MM.1S (cell line): ENCODE measurements at regions not wholly inside any gene's neighbourhood (a gene's known extent, or its start where the extent isn't known, plus 50 kb on each side); places are given as distances from the start of the nearest gene placed in this dataset.

Experiments used
- EZH2phosphoT487 ChIP-seq: fragments of 300-600 bp; sonication (generic); IDR thresholded peaks from 2 replicates; pipeline ENCODE4 v1.6.1; 2018; ENCODE audit warnings: antibody characterized with exemption, low read length
- TF ChIP-seq, protein P1 (sequence below): fragments of 300-600 bp; sonication (generic); IDR thresholded peaks from 2 replicates; pipeline ENCODE4 v1.5.1; 2016; ENCODE audit warnings: antibody characterized with exemption, low read length, mixed read lengths

DNA sequence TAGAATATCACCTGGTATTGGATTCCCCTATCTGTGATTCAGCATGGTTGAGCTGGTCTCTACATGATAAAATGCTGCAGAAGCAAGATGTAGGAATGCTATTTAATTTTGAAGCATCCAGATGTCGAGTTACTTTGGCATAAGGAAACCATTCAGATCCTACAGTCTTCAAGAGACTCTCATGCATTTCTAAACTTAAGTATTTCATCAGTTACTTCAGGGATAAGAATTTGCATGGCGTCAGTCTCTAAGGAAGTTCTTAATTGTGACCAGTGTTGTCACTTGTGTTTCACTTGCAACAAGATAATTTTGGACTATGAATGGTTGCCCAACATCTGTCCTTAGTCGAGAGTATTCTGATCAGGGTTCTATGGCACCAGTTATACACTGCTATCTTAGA is 192.4 kb downstream of the CCNG2 start:
- TF ChIP-seq, protein P1, sequence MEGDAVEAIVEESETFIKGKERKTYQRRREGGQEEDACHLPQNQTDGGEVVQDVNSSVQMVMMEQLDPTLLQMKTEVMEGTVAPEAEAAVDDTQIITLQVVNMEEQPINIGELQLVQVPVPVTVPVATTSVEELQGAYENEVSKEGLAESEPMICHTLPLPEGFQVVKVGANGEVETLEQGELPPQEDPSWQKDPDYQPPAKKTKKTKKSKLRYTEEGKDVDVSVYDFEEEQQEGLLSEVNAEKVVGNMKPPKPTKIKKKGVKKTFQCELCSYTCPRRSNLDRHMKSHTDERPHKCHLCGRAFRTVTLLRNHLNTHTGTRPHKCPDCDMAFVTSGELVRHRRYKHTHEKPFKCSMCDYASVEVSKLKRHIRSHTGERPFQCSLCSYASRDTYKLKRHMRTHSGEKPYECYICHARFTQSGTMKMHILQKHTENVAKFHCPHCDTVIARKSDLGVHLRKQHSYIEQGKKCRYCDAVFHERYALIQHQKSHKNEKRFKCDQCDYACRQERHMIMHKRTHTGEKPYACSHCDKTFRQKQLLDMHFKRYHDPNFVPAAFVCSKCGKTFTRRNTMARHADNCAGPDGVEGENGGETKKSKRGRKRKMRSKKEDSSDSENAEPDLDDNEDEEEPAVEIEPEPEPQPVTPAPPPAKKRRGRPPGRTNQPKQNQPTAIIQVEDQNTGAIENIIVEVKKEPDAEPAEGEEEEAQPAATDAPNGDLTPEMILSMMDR = no peak
- TF ChIP-seq EZH2phosphoT487 = no peak
